Glomerular endothelial cell (primary cell): ENCODE measurements at regions not wholly inside any gene's neighbourhood (a gene's known extent, or its start where the extent isn't known, plus 50 kb on each side); places are given as distances from the start of the nearest gene placed in this dataset.

Experiments used
- DNase-seq: peaks from one replicate; pipeline ENCODE4 v3.0.0-alpha.2; 2011; ENCODE audit warnings: low read depth, low spot score; ENCODE audit errors: extremely low read depth

DNA sequence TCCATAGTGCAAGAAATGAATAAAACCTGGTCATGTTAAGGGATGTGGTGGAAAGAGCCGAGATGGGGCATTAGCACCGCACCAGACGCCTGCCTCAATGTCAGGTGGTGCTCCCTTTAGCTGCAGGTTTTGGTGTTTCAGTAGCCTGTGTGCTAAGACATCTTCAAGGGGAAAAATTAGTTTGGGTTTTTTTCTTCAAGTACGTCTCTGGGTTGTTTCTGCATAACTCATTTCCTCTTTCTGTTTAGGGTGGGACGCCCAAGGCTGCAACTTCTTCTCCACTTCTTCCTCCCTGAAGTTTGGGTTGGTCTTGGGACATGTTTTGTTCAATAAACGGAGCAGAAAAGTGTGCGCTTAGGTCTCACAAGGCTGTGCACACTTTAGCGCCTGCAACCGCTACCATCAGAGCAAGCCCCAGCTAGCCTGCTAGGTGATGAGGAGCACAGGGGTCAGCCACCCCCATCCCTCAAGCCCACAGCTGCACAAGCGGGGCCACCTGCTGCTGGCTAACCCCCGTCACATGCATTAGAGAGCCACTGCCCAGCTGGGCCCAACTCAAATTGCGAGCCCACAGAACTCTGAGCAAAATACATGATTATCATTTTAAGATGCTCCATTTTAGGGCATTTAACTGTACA, 1495.7 kb downstream of the TBC1D22A start:
- no peak for DNase-seq

DNA sequence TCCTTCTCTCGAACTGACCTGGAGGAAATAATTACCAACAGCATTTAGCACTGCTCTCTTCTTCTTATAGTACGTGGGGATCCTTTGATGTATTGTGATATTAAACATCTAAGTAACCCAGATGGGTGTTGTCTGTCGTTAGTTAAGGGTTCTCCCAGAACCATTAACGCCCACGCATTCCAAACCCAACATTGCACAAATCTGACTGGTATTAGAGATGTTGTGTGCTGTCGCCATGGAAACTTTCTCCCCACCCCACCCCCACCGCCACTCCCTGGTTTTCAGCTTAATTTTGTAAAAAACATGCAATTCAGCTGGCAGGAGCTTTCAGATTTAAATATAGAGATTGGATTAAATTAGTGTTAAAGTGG, 1495.2 kb downstream of the TBC1D22A start:
- no peak for DNase-seq

DNA sequence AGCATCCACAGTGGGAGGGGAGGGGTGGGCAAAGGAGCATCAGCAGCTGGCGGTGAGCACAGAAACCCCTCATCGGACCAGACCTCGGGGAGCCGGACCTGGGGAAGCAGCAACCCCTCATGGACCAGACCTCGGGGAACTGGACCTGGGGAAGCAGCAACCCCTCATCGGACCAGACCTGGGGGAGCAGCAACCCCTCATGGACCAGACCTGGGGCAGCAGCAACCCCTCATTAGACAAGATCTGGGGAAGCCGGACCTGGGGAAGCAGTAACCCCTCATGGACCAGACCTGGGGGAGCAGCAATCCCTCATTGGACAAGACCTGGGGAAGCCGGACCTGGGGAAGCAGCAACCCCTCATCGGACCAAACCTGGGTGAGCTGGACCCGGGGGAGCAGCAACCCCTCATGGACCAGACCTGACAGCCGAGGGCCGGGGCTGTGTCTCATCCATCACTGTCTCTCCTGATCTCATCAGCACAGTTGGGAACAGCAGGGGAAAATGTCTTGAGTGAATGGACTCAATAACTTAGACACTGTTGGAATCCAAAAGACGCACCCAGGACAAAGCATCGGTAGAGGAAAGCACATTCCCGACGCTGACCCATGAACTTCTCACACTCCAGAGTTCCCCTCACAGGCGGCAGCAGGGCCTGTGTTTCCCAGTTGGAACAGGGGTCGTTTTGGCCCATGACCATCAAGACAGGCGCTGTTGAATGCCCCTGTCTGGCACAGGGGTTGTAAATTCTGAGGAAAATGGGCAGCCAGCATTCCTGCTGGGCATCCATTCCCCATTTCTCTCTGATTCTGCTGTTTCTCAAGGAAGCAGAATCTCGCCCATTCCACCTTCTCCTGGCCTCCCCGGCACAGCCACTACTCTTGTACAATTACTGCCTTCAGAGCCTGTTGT, 1494.6 kb downstream of the TBC1D22A start:
- DNase-seq: no peak

DNA sequence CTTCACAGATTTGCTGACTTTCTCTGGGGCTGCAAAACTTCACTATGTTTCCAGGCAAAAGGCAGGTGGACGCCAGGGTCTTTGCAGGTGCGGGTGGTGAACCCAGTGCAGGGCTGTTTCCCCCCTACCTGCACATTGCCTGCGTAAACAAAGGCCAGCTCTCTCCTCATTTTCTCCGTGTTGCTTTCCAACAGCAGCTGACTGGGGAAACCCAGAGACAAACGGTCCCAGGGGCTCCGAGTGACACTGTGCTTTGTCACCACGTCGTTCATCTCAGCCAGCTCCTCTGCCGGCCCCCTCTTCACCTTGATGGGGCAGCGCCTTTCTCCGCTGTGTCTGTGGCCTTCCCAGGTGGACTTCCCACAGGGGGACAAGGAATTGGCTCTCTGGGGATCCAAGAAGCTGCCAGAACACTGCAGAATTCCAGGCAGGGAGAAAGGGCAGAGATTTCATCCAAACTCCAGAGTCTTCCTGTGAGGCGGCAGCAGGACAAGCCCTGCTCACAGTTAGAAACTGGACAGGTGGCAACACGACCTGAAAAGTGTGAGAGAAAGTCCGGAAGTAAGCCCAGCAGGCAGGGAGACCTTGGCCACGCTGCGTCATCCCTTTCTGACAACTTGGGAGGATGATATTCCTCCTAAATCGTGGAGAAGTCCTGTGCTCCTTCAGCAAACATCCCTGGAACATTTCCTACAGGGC, 1493.7 kb downstream of the TBC1D22A start:
- DNase-seq: no peak

DNA sequence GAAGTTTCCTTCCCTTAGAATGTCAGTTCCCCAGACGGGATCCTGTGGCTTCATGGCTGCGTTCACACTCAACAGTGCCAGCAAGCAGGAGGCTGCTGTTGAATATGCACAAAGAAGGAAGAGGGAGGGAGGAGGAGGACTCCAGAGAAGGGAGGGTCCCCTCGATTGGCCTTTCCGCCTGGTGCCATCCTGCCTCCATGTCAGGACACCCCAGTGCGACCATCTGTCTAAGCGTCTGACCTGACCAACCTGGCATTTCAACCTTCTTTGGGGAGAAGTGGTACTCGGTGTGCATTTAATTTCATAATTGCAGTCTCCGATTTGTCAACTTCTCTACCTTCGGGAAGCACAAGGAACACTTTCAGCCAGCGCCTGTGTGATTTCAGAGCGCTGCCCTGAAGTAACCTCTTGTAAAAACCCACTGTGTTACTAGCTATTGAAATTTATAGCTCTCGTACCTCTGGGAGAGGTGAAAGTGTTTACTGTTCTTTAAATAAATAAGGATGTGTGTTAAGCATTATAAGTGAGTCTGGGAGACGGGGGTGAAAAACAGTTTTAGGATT, 1491.9 kb downstream of the TBC1D22A start:
- no peak for DNase-seq

DNA sequence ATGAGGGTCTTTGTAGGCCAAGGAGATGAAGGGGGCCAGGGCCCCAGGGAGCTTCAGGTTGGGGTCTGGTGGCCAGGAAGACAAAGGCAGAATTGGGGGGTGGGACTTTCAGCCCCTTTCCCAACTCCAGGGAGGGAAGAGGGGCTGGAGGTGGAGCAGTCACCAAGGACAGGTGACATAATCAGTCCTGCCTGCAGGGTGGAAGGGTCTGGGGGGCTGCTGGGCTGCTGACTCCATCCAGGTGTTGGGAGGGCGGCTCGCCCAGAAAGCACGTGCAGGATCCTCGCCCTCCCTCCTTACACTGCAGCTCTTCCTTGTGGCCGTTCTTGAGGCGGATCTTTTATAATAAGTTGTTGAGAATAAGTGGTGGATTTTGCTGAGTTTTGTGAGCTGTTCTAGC, 1491.1 kb downstream of the TBC1D22A start:
- no peak for DNase-seq

DNA sequence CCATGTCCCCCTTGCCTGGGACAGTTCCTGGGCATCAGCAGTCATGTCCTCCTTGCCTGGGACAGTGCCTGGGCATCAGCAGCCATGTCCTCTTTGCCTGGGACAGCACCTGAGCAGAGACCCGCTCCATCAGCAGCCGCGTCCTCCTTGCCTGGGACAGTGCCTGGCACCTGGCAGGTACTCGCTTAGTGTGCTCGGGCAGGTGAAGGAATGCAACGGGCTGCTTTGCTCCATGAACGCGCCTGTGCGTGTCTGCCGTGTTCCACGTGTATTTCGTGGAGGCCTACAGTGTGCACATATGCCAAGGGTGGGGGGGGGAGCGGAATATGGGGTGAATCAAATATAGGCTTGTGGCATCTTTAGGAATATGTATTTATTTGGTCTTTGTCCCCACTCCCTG, 1490.7 kb downstream of the TBC1D22A start:
- no peak for DNase-seq

DNA sequence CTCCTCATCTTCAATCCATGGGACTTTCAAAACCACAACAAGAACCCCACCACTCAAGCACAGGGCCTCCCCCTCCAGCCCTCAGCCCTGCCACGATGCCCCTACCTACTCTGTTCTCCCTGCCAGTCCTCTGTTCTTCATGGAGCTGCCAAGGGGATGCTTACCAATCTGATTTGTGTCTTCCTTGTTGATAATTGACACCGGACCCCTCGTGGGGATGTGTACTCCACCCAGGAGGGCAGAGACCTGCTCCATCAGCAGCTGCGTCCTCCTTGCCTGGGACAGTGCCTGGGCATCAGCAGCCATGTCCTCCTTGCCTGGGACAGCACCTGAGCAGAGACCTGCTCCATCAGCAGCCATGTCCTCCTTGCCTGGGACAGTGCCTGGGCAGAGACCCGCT, 1489.2 kb downstream of the TBC1D22A start:
- no peak for DNase-seq

DNA sequence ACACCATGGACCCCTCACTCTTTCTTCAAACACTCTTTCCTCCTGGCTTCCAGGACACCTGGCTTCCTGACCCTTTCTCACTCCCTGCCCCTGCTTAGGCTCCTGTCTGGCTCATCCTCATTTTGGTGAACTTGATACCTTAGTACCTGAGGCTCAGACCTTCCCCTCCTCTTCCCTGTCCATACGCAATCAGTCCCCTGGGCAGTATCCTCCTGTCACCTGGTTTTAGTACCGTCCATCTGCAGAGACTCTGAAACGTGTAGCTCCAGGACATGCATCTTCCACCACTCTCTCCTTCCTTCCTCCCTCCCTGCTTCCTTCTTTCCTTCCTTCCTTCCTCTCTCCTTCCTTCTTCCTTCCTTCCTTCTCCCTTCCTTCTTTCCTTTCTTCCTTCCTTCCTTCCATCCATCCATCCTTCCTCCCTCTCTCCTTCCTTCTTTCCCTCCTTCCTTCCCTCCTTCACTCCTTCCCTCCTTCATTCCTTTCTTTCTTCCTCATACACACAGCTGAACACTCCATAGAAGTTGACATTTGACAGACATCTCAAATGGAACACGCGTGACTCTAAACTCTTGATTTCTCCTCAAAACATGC, 1488.6 kb downstream of the TBC1D22A start:
- DNase-seq: no peak

DNA sequence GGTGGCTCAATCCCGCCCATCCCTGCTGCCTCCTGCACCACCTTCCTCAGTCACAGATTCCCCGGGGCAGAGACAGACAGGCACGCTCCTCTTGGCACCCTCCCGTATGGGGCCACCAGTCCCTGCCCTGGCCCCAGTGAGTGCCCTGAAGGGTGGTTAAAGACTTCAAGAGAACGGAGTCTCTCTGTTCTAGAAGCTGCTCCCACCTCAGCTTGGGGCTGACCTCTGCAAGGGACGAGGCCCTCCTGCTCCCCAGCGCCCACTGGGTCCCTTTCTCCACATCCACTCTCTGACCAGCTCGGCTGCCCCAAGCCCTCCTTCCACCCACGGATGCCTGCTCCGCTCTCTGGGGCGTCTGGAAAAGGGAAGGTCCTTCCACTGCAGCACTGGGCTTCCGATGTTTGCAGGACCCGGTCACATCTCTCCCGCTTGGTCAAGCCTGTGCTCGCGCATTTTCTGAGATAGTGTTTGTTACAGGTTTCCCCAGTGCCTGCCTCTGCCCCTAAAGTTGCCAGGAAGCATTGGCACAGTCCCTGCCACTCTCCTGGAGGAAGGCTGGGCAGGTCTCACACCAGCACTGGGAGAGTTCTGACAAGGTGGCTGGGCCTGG, 1487.9 kb downstream of the TBC1D22A start:
- DNase-seq: no peak

DNA sequence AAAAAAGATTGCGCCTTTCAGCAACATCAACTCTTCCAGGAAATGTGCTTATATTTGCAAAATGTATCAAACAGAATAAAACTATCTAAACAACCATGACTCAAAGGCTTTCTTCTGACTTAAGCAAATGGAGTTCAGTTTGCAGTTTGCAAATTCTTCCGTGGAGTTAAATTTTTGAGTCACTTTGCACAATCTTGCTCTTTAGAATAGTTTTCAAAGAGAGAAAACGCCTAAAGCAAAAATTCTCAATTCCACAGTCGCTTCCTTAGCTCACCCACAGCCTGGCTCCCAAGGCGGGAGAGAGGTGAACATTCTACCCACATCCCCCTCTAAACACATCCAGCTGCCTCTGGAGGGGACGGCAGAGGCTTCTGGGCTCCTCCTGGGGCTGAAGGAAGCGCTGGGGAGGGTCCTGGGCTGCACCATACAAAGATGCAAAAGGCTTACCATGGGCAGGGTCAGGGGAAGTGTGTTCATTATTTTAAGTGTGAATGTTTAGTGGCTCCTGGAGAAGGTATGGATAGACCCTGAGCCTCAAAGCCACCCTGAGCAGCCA, 1487.3 kb downstream of the TBC1D22A start:
- no peak for DNase-seq

DNA sequence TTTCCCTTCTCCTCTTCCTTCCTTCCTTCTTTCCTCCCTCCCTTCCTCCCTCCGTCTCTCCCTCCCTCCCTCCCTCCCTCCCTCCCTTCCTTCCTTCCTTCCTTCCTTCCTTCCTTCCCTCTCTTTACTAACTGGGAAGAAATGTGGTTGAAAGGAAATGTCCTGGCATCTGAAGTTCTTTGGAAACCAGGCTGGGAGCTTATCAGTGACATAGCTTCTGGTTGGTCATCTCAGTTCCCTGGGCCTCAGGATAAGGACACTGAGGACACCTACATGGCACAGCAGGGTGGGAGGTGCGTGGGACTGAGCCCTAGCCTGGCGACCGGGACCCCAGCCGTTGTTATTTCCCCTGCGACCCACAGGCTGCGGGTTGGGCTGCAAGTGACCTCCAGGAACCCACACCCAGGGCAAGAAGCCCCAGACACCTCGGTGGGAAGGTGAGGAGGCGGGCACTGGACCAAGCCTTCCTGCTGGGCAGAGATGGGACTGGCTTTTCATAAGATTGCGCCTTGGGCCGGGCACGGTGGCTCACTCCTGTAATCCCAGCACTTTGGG, 1486.5 kb downstream of the TBC1D22A start:
- DNase-seq: no peak

DNA sequence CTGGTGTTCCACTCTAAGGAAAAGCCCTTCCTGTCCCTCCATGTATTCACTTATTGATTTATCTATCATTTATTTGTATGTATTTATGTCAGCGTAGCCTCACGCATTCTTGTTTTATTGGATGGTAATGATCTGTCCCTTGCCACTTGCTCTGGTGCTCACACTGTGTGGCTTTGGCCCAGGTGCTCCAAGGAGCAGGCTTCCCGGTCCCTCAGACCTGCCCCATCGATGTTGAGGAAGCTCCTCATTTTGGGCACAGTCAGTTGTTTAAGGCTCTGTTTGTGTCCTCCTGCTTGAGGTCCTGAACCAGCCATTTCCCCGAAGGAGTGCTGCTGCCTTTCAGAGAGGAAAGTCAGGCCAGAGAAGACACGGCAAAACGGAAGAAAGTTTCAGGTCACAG, 1485.4 kb downstream of the TBC1D22A start:
- no peak for DNase-seq

DNA sequence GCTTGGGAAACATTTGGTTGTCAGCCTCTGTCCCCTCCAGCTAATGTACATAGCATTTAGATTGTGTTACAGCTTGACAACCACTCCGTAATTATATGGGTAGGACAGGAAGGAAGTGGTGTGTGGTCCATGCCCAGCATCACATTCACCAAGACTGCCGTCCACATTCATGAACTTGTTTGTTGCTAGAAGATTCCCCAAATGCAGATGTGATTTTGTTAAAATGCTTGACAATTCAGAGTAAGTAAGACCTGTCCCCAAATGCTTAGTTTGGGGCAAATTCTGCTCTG, 1482.7 kb downstream of the TBC1D22A start:
- DNase-seq: no peak

DNA sequence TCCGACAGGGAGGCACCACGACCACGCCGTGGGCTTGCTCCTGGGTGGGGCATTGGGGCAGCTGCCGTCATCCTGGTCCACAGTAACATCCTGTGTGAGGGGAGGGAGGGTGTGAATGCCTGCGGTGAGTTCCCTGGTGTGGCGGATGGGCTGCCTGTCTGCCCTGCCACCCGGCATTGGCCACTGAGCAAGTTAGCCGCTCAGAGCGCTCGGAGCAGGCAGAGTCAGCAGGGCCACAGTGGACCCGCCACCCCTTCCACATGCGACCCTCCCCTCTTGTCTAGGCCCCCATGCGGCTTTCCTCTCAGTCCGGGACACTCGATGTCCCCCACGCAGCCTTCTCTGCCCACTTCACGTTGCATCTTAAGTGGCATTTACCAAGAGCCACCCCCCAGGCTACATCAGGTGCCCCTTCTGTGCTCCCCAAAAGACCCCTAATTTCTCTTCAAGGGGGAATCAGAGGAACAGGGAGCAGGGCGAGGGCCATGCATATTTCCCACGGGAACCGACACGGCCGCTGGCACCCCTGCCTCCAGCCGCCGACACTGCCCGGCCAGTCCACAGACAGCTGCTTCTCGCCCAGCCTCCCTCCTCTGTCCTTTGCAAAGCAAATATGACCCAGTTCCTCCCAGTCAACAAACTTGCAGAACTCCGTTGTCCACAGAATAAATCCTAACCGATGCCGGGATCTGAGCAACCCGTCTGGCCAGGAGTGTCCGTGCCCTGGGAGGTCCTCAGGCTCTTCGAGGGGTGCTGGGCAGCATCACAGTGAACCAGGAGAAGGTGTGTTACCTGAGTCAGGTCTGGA, 1482.1 kb downstream of the TBC1D22A start:
- DNase-seq: no peak

DNA sequence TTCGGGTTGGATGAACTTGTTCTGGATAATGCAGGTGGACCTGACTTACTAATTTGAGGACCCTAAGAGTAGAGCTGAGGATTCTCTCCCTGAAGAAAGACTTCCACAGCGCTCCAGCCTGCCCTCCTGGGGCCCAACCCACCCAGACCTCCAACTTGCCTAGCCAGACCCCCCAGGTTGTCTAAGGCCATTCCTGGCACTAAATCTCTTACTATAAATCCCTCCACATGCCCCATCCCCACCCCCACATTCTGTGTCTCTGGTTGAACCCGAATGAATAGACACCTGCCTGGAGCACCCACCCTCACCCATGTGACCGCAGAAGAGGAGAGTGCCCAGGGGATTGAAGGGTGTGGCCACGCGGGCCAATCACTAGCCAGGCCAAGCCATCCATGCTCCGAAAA, 1480.0 kb downstream of the TBC1D22A start:
- no peak for DNase-seq

DNA sequence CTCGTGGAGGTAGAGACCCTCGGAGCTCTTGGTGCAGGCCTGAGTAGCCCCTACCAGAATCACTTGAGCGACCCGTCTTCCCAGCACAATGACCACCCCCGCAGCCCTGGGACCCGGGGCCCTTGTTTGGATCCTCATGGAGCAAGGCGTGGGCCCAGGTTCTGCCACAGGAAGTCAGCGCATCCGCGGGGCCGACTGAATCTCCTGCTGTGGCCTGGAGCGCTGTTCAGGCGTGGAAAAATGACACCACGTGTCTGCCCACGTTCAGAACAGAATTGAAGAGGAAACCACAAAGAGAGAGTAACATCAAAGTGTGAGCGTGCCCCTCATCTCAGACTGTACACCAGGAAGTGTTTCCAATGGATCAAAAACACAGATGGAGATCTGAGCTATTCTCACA, 1479.2 kb downstream of the TBC1D22A start:
- no peak for DNase-seq

DNA sequence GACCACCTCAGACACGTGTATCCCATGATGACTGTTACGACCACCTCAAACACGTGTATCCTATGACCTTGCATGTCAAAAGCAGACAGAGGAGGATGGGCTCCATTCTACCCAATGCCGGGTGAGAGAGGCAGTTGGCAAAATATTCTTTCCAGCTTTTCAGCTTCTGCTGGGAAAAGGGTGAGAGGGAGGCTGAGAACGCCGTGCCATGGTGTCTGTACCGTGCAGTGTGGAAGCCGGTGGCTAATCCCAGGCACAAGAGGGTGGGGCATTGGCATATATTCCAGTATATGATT, 1478.4 kb downstream of the TBC1D22A start:
- no peak for DNase-seq

DNA sequence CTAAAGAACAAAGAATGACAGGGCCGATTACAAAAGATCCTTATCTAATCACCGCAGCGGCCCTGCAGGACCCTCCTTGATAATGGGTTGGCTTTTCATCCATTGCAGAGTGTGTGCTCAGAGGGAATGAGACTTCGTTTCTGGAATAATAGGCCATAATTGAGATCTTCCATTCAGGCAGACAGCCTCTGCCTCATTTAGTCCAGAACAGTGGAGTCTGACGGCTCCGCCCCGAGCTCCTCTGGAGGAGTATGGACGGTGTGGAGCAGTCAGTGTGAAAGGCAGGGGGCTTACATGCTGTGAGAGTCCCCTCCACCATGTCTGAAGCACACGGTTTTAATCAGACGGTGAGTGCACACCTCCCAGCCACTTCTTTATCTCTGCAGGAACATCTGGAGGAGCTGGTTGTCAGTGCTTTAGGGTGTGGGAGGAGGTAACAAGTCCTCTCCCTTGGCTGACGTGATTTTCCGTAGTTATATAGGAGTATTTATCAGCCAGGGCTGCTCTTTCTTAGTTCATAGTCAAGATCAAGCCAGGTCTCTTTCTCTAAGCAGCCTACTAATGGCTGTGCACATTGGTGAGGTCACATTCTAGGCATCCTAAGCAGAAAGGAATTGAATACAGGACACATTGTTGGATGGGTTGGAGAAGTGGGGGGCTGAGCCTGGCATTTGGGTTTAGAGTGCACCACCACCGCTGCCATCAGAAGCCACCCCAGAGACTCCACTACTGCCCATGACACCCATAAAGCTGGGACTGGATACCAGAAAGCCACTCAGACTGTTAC, 1477.9 kb downstream of the TBC1D22A start:
- DNase-seq: no peak
